GM18873 (cell line): ENCODE measurements at regions not wholly inside any gene's neighbourhood (a gene's known extent, or its start where the extent isn't known, plus 50 kb on each side); places are given as distances from the start of the nearest gene placed in this dataset.

ENCODE experiments used
- ATAC-seq: cut with Tn5 transposase; IDR thresholded peaks from one replicate; pipeline ENCODE4 v1.9.1; 2021; ENCODE audit warnings: mild to moderate bottlenecking, moderate library complexity, moderate number of reproducible peaks; ENCODE audit not compliant: unreplicated experiment, low FRiP score

- no peak for ATAC-seq
Observed at GRCh38 chr4:110675426-110675825, 52.5 kb upstream of the PITX2 start.

GRCh38 chr4:110676241-110676640, 53.4 kb upstream of the PITX2 start:
- no peak for ATAC-seq

GRCh38 chr4:110678517-110679227, 55.8 kb upstream of the PITX2 start:
- ATAC-seq = no peak

- ATAC-seq = no peak
Observed at GRCh38 chr4:110680265-110680664, 57.4 kb upstream of the PITX2 start.

GRCh38 chr4:110681381-110681780, 58.5 kb upstream of the PITX2 start:
- no peak for ATAC-seq

GRCh38 chr4:110682311-110682710, 59.4 kb upstream of the PITX2 start:
- no peak for ATAC-seq

GRCh38 chr4:110683601-110684000, 60.7 kb upstream of the PITX2 start:
- no peak for ATAC-seq

- no peak for ATAC-seq
Observed at GRCh38 chr4:110702326-110702725, 79.4 kb upstream of the PITX2 start.

GRCh38 chr4:110704748-110705439, 82.0 kb upstream of the PITX2 start:
- ATAC-seq = peak; percentile 65

GRCh38 chr4:110705440-110705782, 82.5 kb upstream of the PITX2 start:
- ATAC-seq = no peak

- no peak for ATAC-seq
Observed at GRCh38 chr4:110710070-110710469, 87.2 kb upstream of the PITX2 start.

- no peak for ATAC-seq
Observed at GRCh38 chr4:110712486-110712885, 89.6 kb upstream of the PITX2 start.

- no peak for ATAC-seq
Observed at GRCh38 chr4:110730318-110730717, 107.4 kb upstream of the PITX2 start.

GRCh38 chr4:110733901-110734300, 111.0 kb upstream of the PITX2 start:
- no peak for ATAC-seq

GRCh38 chr4:110735686-110736085, 112.8 kb upstream of the PITX2 start:
- no peak for ATAC-seq

- no peak for ATAC-seq
Observed at GRCh38 chr4:110737931-110738330, 115.1 kb upstream of the PITX2 start.

GRCh38 chr4:110742143-110742542, 119.3 kb upstream of the PITX2 start:
- no peak for ATAC-seq

- no peak for ATAC-seq
Observed at GRCh38 chr4:110748071-110748470, 125.2 kb upstream of the PITX2 start.

GRCh38 chr4:110751183-110751582, 128.3 kb upstream of the PITX2 start:
- no peak for ATAC-seq

- no peak for ATAC-seq
Observed at GRCh38 chr4:110751986-110752385, 129.1 kb upstream of the PITX2 start.

- ATAC-seq = no peak
Observed at GRCh38 chr4:110753466-110753865, 130.6 kb upstream of the PITX2 start.

- ATAC-seq = no peak
Observed at GRCh38 chr4:110754716-110755115, 131.8 kb upstream of the PITX2 start.
